CD4-positive, alpha-beta T cell treated with Interleukin-15 for 4 hours (primary cell): ENCODE measurements at regions not wholly inside any gene's neighbourhood (a gene's known extent, or its start where the extent isn't known, plus 50 kb on each side); places are given as distances from the start of the nearest gene placed in this dataset.

Experiments
- DNase-seq: peaks from one replicate; pipeline ENCODE4 v3.0.0-alpha.2; 2020; ENCODE audit warnings: low spot score

- no peak for DNase-seq
Measured at GRCh38 chr4:104418286-104418685, 76.4 kb downstream of the CXXC4 start.

GRCh38 chr4:104417357-104417882 is 77.3 kb downstream of the CXXC4 start:
- no peak for DNase-seq

- DNase-seq: no peak
Measured at GRCh38 chr4:104416725-104417356, 77.9 kb downstream of the CXXC4 start.

- DNase-seq: no peak
Measured at GRCh38 chr4:104413487-104413886, 81.2 kb downstream of the CXXC4 start.

- no peak for DNase-seq
Measured at GRCh38 chr4:104412344-104412743, 82.3 kb downstream of the CXXC4 start.

- no peak for DNase-seq
Measured at GRCh38 chr4:104411502-104411901, 83.2 kb downstream of the CXXC4 start.

GRCh38 chr4:104408878-104409277 is 85.8 kb downstream of the CXXC4 start:
- DNase-seq: no peak

GRCh38 chr4:104404361-104404760 is 90.3 kb downstream of the CXXC4 start:
- no peak for DNase-seq

GRCh38 chr4:104395168-104395614 is 99.5 kb downstream of the CXXC4 start:
- no peak for DNase-seq

GRCh38 chr4:104394406-104395167 is 100.1 kb downstream of the CXXC4 start:
- DNase-seq: no peak

GRCh38 chr4:104393655-104394324 is 100.9 kb downstream of the CXXC4 start:
- DNase-seq: no peak

GRCh38 chr4:104385713-104386112 is 109.0 kb downstream of the CXXC4 start:
- no peak for DNase-seq

GRCh38 chr4:104382961-104383360 is 111.7 kb downstream of the CXXC4 start:
- no peak for DNase-seq

GRCh38 chr4:104381729-104382128 is 113.0 kb downstream of the CXXC4 start:
- no peak for DNase-seq

GRCh38 chr4:104365618-104366017 is 129.1 kb downstream of the CXXC4 start:
- no peak for DNase-seq

- DNase-seq: no peak
Measured at GRCh38 chr4:104353481-104353880, 141.2 kb downstream of the CXXC4 start.

- DNase-seq: no peak
Measured at GRCh38 chr4:104352211-104352610, 142.5 kb downstream of the CXXC4 start.

- DNase-seq: no peak
Measured at GRCh38 chr4:104351706-104352105, 143.0 kb downstream of the CXXC4 start.

GRCh38 chr4:104345598-104346242 is 149.0 kb downstream of the CXXC4 start:
- DNase-seq: no peak

- DNase-seq: no peak
Measured at GRCh38 chr4:104344342-104344980, 150.2 kb downstream of the CXXC4 start.

GRCh38 chr4:104334410-104334809 is 160.3 kb downstream of the CXXC4 start:
- DNase-seq: no peak
